ENCODE measurements at regions not wholly inside any gene's neighbourhood (a gene's known extent, or its start where the extent isn't known, plus 50 kb on each side); places are given as distances from the start of the nearest gene placed in this dataset.

- DNase-seq (ENCODE audit: low read depth in 4 of 4, low spot score in 1 of 4): no peak
These were observed 424.6 kb upstream of the WWC1 start for GRCh38 chr5:167866797-167867196.

GRCh38 chr5:167867281-167867680, 424.2 kb upstream of the WWC1 start:
- no peak for DNase-seq (ENCODE audit: low read depth in 4 of 4, low spot score in 1 of 4)

GRCh38 chr5:167869125-167869524, 422.3 kb upstream of the WWC1 start:
- DNase-seq (ENCODE audit: low read depth in 4 of 4, low spot score in 1 of 4): no peak

- DNase-seq (ENCODE audit: low read depth in 4 of 4, low spot score in 1 of 4): no peak
These were observed 421.4 kb upstream of the WWC1 start for GRCh38 chr5:167870055-167870454.

- no peak for DNase-seq (ENCODE audit: low read depth in 4 of 4, low spot score in 1 of 4)
These were observed 420.4 kb upstream of the WWC1 start for GRCh38 chr5:167871091-167871490.

- no peak for DNase-seq (ENCODE audit: low read depth in 4 of 4, low spot score in 1 of 4)
These were observed 418.7 kb upstream of the WWC1 start for GRCh38 chr5:167872791-167873190.

- DNase-seq (ENCODE audit: low read depth in 4 of 4, low spot score in 1 of 4): no peak
These were observed 414.2 kb upstream of the WWC1 start for GRCh38 chr5:167877114-167877722.

- no peak for DNase-seq (ENCODE audit: low read depth in 4 of 4, low spot score in 1 of 4)
These were observed 413.5 kb upstream of the WWC1 start for GRCh38 chr5:167877924-167878323.

GRCh38 chr5:167880420-167880819, 411.0 kb upstream of the WWC1 start:
- DNase-seq (ENCODE audit: low read depth in 4 of 4, low spot score in 1 of 4): no peak

GRCh38 chr5:167881041-167881440, 410.4 kb upstream of the WWC1 start:
- no peak for DNase-seq (ENCODE audit: low read depth in 4 of 4, low spot score in 1 of 4)

- DNase-seq (ENCODE audit: low read depth in 4 of 4, low spot score in 1 of 4): no peak
These were observed 405.2 kb upstream of the WWC1 start for GRCh38 chr5:167886196-167886595.

GRCh38 chr5:167888393-167888792, 403.1 kb upstream of the WWC1 start:
- no peak for DNase-seq (ENCODE audit: low read depth in 4 of 4, low spot score in 1 of 4)

- DNase-seq (ENCODE audit: low read depth in 4 of 4, low spot score in 1 of 4): no peak
These were observed 402.2 kb upstream of the WWC1 start for GRCh38 chr5:167889276-167889675.

GRCh38 chr5:167892352-167893115, 398.9 kb upstream of the WWC1 start:
- DNase-seq (ENCODE audit: low read depth in 4 of 4, low spot score in 1 of 4): no peak

- DNase-seq (ENCODE audit: low read depth in 4 of 4, low spot score in 1 of 4): no peak
These were observed 398.2 kb upstream of the WWC1 start for GRCh38 chr5:167893271-167893670.

GRCh38 chr5:167894631-167895472, 396.6 kb upstream of the WWC1 start:
- DNase-seq (ENCODE audit: low read depth in 4 of 4, low spot score in 1 of 4): no peak

- DNase-seq (ENCODE audit: low read depth in 4 of 4, low spot score in 1 of 4): no peak
These were observed 395.4 kb upstream of the WWC1 start for GRCh38 chr5:167895899-167896659.

GRCh38 chr5:167896814-167897213, 394.6 kb upstream of the WWC1 start:
- no peak for DNase-seq (ENCODE audit: low read depth in 4 of 4, low spot score in 1 of 4)

GRCh38 chr5:167897371-167897770, 394.1 kb upstream of the WWC1 start:
- no peak for DNase-seq (ENCODE audit: low read depth in 4 of 4, low spot score in 1 of 4)

- DNase-seq (ENCODE audit: low read depth in 4 of 4, low spot score in 1 of 4): no peak
These were observed 392.9 kb upstream of the WWC1 start for GRCh38 chr5:167898361-167899042.
